ENCODE measurements at regions not wholly inside any gene's neighbourhood (a gene's known extent, or its start where the extent isn't known, plus 50 kb on each side); places are given as distances from the start of the nearest gene placed in this dataset.

GRCh38 chr16:85309656-85310587 is 197.7 kb upstream of the CIBAR2 start (continued):
- TF ChIP-seq MAZ (IDR thresholded peaks at IDR 0.05; ENCODE audit: borderline replicate concordance, low read depth, low read length) = no peak
- TF ChIP-seq CHD1 (IDR thresholded peaks at IDR 0.05; ENCODE audit: low read depth, low read length) = no peak
- no peak for TF ChIP-seq FOS (IDR thresholded peaks at IDR 0.05; ENCODE audit: low read depth, low read length)
- TF ChIP-seq NFE2L2 (IDR thresholded peaks at IDR 0.05; ENCODE audit: low read depth, low read length) = no peak

GRCh38 chr16:85310868-85311585 is 198.8 kb upstream of the CIBAR2 start:
- Histone ChIP-seq H4K5ac (ENCODE audit: low read depth, low read length) (no peak overlapping the region), H3K14ac (replicated peaks; ENCODE audit: low read depth, low read length) (no peak overlapping the region), H4K20me1 (ENCODE audit: insufficient read depth, low read length) (peaks cover 84% of the 10 kb centered on the region), H2AK5ac (ENCODE audit: low read depth, low read length) (no peak overlapping the region), H2AK9ac (replicated peaks; ENCODE audit: low read depth, low read length, poor library complexity) (no peak overlapping the region), H3K56ac (ENCODE audit: extremely low read depth, insufficient read depth, low read length) (no peak overlapping the region), H3K4ac (ENCODE audit: low read depth, low read length) (no peak overlapping the region), H3K27ac (ENCODE audit: insufficient read depth, low read length) (no peak overlapping the region), H4K8ac (ENCODE audit: low read depth in 2 of 2, low read length in 2 of 2) (no peak overlapping the region), H3K27me3 (ENCODE audit: control insufficient read depth, insufficient read depth, low read length) (no peaks in the 10 kb centered on the region), H3K9me1 (ENCODE audit: insufficient read depth, low read length) (peaks cover 3% of the 10 kb centered on the region; the same call in 1 of the 2 replicates), H3K4me2 (ENCODE audit: low read depth, low read length) (no peak overlapping the region), H3K4me1 (ENCODE audit: control insufficient read depth, insufficient read depth, low read length) (peaks cover 16% of the 10 kb centered on the region), H2BK5ac (ENCODE audit: low read depth, low read length, poor library complexity, severe bottlenecking) (no peak overlapping the region), H3K36me3 (ENCODE audit: control insufficient read depth, insufficient read depth, low read length) (no peaks in the 10 kb centered on the region), H3K79me1 (ENCODE audit: low read depth in 1 of 2, low read length in 2 of 2) (peaks cover 34 to 53% of the 10 kb centered on the region in 2 experiments), H3K4me3 (ENCODE audit: insufficient read depth, low read depth, low read length) (no peak overlapping the region), H2AFZ (replicated peaks; ENCODE audit: low read length, poor library complexity) (no peak overlapping the region), H3K9ac (ENCODE audit: low read depth, low read length) (no peak overlapping the region), H2BK15ac (ENCODE audit: low read depth, low read length) (no peak overlapping the region), H3K18ac (ENCODE audit: low read depth, low read length) (no peak overlapping the region), H3K23ac (ENCODE audit: low read depth, low read length) (no peak overlapping the region), H3K9me3 (ENCODE audit: control insufficient read depth, insufficient read depth, low read length) (no peaks in the 10 kb centered on the region), H2BK20ac (ENCODE audit: low read depth, low read length) (no peak overlapping the region), H4K91ac (ENCODE audit: insufficient read depth, low read depth, low read length) (no peak overlapping the region), H2BK120ac (ENCODE audit: low read depth, low read length) (no peak overlapping the region)
- ChIA-PET POLR2A (ENCODE audit: unreplicated experiment) (interaction anchor here (0.7 kb wide), 1 partner anchor 11 kb away, joined by 9 read pairs; no protein-coding TSS in a partner anchor), CTCF (no interaction called here)
- no TSS peak for BruUV-seq (replicated peaks)
- dilution Hi-C loops (cut with HindIII; ENCODE audit: low sequenced_read_pairs, unreplicated experiment) (no loop called here), intact Hi-C loops (cut with micrococcal nuclease) (no loop called here), in situ Hi-C loops (cut with MboI; ENCODE audit: low sequenced_read_pairs) (no loop called here)
- ATAC-seq (ENCODE audit: low read depth) (no peak), DNase-seq (no peak)
- 69% methylated on average over 14 of the region's 27 CpGs; no CpG with 5 or more reads in 1 of the 2 experiments for WGBS, 2 experiments (ENCODE audit: extremely low coverage in 2 of 2, insufficient read length in 1 of 2)
- TF ChIP-seq RAD21 (IDR thresholded peaks at IDR 0.05; ENCODE audit: low read length) (no peak), CTCF (conservative IDR thresholded peaks at IDR 0.05; ENCODE audit: low read depth, low read length) (no peak), SMC3 (IDR thresholded peaks at IDR 0.05; ENCODE audit: low read depth, low read length) (no peak), CEBPB (IDR thresholded peaks at IDR 0.05; ENCODE audit: low read depth, low read length) (no peak), MXI1 (IDR thresholded peaks at IDR 0.05; ENCODE audit: borderline replicate concordance, low read depth, low read length) (no peak), BHLHE40 (IDR thresholded peaks at IDR 0.05; ENCODE audit: low read depth, low read length) (no peak)

Measured in IMR-90 (cell line).